NT2/D1 (cell line): ENCODE measurements at regions not wholly inside any gene's neighbourhood (a gene's known extent, or its start where the extent isn't known, plus 50 kb on each side); places are given as distances from the start of the nearest gene placed in this dataset.

Experiments
- SUZ12 ChIP-seq: IDR thresholded peaks from 2 replicates; pipeline ENCODE4 v1.6.1; 2011; ENCODE audit not compliant: insufficient read length, insufficient read depth; ENCODE audit errors: extremely low read depth
- ZNF274 ChIP-seq: IDR thresholded peaks from 2 replicates; pipeline ENCODE4 v1.6.1; 2011; ENCODE audit warnings: mild to moderate bottlenecking, low read depth, low read length

- TF ChIP-seq SUZ12 (no peak), ZNF274 (no peak)
Measured at GRCh38 chr12:13707829-13708228, 273.6 kb downstream of the GRIN2B start.
